GM21528 (cell line): ENCODE measurements at regions not wholly inside any gene's neighbourhood (a gene's known extent, or its start where the extent isn't known, plus 50 kb on each side); places are given as distances from the start of the nearest gene placed in this dataset.

Source experiments
- ATAC-seq: cut with Tn5 transposase; IDR thresholded peaks from one replicate; pipeline ENCODE4 v1.9.1; 2021; ENCODE audit warnings: mild to moderate bottlenecking, moderate library complexity; ENCODE audit not compliant: unreplicated experiment, low FRiP score

DNA sequence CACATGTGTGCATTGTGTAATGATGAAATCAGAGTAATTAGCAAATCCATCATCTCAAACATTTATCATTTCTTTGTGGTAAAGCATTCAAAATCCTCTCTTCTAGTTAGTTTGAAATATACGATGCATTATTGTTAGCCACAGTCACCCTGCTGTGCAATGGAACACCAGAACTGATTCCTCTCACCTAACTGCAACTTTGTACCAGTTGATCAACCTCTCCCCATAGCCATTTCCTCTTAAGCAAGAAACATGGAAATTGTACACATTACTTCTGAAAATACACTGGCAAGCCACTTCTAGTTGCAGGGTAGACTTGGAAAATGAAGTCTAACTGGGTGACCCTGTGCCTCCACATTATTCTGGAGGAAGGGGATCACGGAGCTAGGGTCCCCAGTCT is 58.1 kb upstream of the ESR1 start:
- ATAC-seq, result no peak

DNA sequence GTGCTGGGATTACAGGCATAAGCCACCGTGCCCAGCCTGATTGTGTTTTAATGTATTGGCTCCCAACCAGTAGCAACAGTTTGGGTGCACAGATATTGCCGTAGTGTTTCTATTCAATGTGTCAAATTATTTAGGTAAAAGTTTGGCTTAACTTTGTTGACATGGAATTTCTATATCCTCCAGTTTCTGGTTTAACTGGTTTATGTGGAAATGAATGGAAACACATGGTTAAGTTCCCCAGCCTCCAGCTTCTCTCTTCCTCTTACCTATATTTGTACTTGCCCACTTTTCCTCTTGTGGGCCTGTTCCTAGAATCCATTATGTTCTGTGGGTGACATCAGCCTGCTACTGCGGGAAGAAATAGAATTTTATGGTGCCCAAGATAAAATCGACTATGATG is 53.9 kb upstream of the ESR1 start:
- ATAC-seq, result no peak

- ATAC-seq, result peak; percentile 98
Observed at GRCh38 chr6:151757506-151757955, 50.0 kb upstream of the ESR1 start.
